DMS114 treated with DMSO at 0.1 percent for 48 hours (cell line): ENCODE measurements at regions not wholly inside any gene's neighbourhood (a gene's known extent, or its start where the extent isn't known, plus 50 kb on each side); places are given as distances from the start of the nearest gene placed in this dataset.

Experiments used
- DNase-seq: peaks from one replicate; lab custom pipeline; 2025; ENCODE audit not compliant: unreplicated experiment; lab: John Stamatoyannopoulos, UW

DNA sequence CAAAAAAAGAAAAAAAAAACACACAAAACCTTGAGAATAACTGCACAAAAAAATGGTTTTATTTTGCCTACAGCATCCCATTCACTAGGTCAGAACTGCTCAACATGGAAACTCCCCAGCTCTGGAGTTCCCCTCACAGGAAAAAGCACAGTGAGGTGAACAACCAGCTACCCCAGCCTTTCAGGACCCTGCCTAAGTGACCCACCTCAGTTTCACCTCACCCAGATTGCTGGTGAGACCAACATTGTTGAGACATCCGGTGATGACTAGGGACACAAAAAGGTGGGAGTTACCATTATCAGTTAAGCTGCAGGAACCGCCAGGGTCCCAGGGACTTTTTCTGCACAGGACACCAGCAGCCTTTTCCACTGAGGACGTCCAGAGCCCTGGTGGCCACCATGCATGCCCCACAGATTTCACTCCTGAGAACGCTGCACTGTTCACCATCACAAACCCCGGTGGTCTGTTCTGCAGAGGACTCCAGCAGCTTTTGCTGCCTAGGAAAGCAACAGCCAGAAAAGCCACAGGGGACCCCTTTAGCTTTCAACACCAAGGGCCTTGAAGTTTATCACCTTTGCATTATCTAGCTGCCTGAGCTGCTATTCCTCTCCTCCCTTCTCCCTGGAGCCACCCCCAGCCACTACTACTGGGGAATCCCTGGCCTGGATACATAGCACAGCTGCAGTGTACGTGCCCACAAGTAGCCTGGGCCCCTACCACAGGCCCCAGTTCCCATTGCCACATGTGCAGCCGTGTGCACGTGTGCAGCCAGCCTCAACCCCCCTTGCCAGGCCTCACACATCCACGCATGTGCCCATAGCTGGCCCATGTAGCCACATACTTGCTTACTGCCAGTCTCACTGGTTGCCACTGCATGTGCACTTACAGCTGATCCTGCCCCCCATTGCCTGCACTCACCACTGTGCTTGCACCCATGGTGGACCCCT is 62.5 kb upstream of the FAR2 start:
- DNase-seq: no peak

DNA sequence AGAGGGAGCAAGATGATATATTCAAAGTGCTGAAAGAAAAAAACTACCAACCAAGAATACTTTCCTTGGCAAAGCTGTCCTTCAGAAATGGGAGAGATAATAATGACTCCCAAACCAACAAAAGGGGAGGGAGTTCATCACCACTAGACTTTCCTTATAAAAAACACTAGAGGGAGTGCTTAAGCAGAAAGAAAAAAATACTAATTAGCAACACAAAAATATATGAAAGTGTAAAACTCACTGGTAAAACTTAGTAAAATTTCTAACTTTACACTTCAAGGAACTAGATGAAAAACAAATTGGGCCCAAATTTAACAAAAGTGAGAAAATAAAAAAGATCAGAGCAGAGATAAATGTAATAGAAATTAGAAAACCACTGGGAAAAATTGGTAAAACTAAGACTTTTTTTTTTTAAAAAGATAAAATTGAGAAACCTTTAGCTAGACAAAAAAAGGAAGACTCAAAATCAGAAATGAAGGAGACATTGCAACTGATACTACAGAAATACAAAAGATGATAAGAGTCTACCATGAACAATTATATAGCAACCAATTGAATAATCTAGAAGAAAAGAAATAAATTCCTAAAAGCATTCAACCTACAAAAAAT is 60.4 kb upstream of the FAR2 start:
- peak; percentile 52 for DNase-seq
